ENCODE measurements at regions not wholly inside any gene's neighbourhood (a gene's known extent, or its start where the extent isn't known, plus 50 kb on each side); places are given as distances from the start of the nearest gene placed in this dataset.

DNA sequence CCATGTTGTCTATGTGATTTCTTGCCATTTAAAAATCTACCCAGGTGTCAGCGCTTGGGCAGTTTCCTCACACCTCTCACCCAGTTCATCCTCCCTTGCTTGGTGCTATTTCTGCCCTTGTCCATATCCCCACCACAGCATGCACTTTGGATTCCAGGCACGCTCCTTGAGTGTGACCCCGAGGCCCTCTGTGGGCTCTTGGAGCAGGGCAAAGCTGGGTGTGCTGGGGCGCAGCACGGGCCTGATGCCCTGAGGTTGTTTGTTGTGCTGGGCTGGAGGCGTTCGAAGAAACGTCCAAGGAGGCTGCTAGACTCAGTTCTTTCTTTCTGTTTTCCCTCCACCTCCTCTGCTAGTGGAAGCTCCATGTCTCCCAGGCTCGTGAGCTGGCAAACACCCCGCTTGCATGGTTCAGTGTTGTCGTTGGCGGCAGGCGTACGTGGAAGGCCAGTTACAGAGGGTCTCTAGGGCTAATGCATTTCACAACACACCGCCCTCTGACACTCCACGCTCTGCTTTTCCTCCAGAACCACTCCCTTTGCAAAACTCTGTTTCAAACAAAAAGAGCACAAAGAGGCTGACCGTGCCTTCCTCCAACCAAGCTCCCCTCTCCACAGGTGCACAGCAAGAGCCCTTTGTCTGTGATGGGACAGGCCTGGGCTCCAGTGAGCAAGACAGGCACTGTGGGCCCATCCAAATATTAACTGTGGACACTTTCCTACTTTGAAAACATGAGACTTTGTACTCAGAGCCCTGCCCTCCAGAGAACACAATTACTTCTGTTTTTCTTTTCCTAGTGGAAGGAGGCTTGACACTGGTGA is 117.7 kb upstream of the GJB6 start:
- Histone ChIP-seq H3K27ac (ENCODE audit: low read length) (no peak overlapping the region), H3K4me3 (ENCODE audit: low read depth in 1 of 2, low read length in 2 of 2) (no peak overlapping the region), H2AFZ (ENCODE audit: low read depth, low read length) (no peak overlapping the region), H3K9me3 (ENCODE audit: insufficient read depth, low read length, severe bottlenecking) (no peaks in the 10 kb centered on the region), H3K27me3 (ENCODE audit: insufficient read depth, low read length, poor library complexity) (no peaks in the 10 kb centered on the region), H4K20me1 (ENCODE audit: insufficient read depth, low read length) (no peaks in the 10 kb centered on the region), H3K9ac (ENCODE audit: low read depth, low read length) (no peak overlapping the region), H3K4me2 (ENCODE audit: insufficient read depth, low read length) (no peak overlapping the region), H3K79me2 (ENCODE audit: insufficient read depth, low read length) (no peaks in the 10 kb centered on the region), H3K4me1 (ENCODE audit: insufficient read depth, low read length) (no peaks in the 10 kb centered on the region), H3K36me3 (ENCODE audit: insufficient read depth, low read length) (no peaks in the 10 kb centered on the region)
- TF ChIP-seq, protein P1, sequence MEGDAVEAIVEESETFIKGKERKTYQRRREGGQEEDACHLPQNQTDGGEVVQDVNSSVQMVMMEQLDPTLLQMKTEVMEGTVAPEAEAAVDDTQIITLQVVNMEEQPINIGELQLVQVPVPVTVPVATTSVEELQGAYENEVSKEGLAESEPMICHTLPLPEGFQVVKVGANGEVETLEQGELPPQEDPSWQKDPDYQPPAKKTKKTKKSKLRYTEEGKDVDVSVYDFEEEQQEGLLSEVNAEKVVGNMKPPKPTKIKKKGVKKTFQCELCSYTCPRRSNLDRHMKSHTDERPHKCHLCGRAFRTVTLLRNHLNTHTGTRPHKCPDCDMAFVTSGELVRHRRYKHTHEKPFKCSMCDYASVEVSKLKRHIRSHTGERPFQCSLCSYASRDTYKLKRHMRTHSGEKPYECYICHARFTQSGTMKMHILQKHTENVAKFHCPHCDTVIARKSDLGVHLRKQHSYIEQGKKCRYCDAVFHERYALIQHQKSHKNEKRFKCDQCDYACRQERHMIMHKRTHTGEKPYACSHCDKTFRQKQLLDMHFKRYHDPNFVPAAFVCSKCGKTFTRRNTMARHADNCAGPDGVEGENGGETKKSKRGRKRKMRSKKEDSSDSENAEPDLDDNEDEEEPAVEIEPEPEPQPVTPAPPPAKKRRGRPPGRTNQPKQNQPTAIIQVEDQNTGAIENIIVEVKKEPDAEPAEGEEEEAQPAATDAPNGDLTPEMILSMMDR (IDR thresholded peaks at IDR 0.05; ENCODE audit: borderline replicate concordance, extremely low read depth, low read length, poor library complexity, severe bottlenecking), result no peak
- TF ChIP-seq EZH2 (IDR thresholded peaks at IDR 0.05; ENCODE audit: borderline replicate concordance, low read depth, low read length, severe bottlenecking), result no peak
- no peak for DNase-seq
- no peak for ATAC-seq (ENCODE audit: insufficient read depth, low read depth)

DNA sequence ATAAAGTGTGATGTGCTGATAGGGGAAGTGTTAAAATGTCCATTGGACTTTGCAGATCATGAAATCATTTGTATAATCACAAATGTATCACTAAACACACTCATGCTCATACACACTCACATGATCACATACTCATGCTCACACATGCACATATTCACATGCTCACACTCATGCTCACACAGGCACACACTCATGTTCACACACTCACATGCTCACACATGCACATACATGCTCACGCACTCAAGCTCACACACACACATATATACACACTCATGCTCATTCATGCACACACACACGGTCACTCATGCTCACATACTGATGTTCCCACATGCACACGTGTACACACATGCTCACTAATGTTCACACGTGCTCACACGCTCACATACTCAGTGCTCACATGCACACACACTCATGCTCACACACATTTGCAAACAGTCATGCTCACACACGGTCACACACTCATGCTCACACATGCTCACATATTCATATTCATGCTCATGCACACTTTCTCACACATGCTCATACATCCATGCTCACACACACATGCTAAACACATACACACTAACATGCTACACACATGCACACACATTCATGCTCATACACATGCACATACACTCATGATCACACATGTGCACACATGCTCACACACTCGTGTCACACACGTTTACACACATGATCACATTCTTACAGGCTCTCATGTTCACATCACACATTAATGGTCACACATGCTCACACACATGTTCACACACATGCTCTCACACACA is 116.7 kb upstream of the GJB6 start:
- Histone ChIP-seq H3K27ac (ENCODE audit: low read length) (no peak overlapping the region), H4K20me1 (ENCODE audit: insufficient read depth, low read length) (no peaks in the 10 kb centered on the region), H3K36me3 (ENCODE audit: insufficient read depth, low read length) (no peaks in the 10 kb centered on the region), H3K4me3 (ENCODE audit: low read depth in 1 of 2, low read length in 2 of 2) (no peak overlapping the region), H3K79me2 (ENCODE audit: insufficient read depth, low read length) (no peaks in the 10 kb centered on the region), H3K9ac (ENCODE audit: low read depth, low read length) (no peak overlapping the region), H3K4me2 (ENCODE audit: insufficient read depth, low read length) (no peak overlapping the region), H2AFZ (ENCODE audit: low read depth, low read length) (no peak overlapping the region), H3K9me3 (ENCODE audit: insufficient read depth, low read length, severe bottlenecking) (no peaks in the 10 kb centered on the region), H3K27me3 (ENCODE audit: insufficient read depth, low read length, poor library complexity) (no peaks in the 10 kb centered on the region), H3K4me1 (ENCODE audit: insufficient read depth, low read length) (no peaks in the 10 kb centered on the region)
- DNase-seq (no peak), ATAC-seq (ENCODE audit: insufficient read depth, low read depth) (no peak)
- TF ChIP-seq, protein P1 (IDR thresholded peaks at IDR 0.05; ENCODE audit: borderline replicate concordance, extremely low read depth, low read length, poor library complexity, severe bottlenecking), result no peak
- TF ChIP-seq EZH2 (IDR thresholded peaks at IDR 0.05; ENCODE audit: borderline replicate concordance, low read depth, low read length, severe bottlenecking), result no peak

DNA sequence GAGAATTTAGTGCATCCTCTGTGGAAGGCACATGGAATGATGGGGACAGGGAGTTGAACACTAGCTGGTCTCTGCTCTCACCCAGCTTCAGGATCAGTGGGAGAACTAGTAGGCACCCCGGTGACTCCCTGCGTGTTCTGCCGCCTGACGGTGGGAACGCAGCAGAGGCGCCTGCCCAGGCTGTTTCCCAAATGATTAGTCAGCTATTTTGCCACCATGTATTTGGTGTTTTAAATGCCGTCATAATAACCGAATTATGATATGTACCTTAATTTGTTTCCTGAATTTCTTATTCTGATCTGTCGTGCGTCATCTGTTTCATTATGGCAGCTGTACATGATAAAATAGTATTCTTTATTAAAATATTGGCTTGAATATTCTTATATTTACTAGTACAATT is 115.9 kb upstream of the GJB6 start:
- Histone ChIP-seq H3K36me3 (ENCODE audit: insufficient read depth, low read length) (no peaks in the 10 kb centered on the region), H3K4me2 (ENCODE audit: insufficient read depth, low read length) (no peak overlapping the region), H3K4me1 (ENCODE audit: insufficient read depth, low read length) (no peaks in the 10 kb centered on the region), H3K4me3 (ENCODE audit: low read depth in 1 of 2, low read length in 2 of 2) (no peak overlapping the region), H3K27me3 (ENCODE audit: insufficient read depth, low read length, poor library complexity) (no peaks in the 10 kb centered on the region), H3K27ac (ENCODE audit: low read length) (no peak overlapping the region), H4K20me1 (ENCODE audit: insufficient read depth, low read length) (no peaks in the 10 kb centered on the region), H3K9me3 (ENCODE audit: insufficient read depth, low read length, severe bottlenecking) (no peaks in the 10 kb centered on the region), H3K79me2 (ENCODE audit: insufficient read depth, low read length) (no peaks in the 10 kb centered on the region), H3K9ac (ENCODE audit: low read depth, low read length) (no peak overlapping the region), H2AFZ (ENCODE audit: low read depth, low read length) (no peak overlapping the region)
- no peak for DNase-seq
- no peak for ATAC-seq (ENCODE audit: insufficient read depth, low read depth)
- no peak for TF ChIP-seq EZH2 (IDR thresholded peaks at IDR 0.05; ENCODE audit: borderline replicate concordance, low read depth, low read length, severe bottlenecking)
- TF ChIP-seq, protein P1 (IDR thresholded peaks at IDR 0.05; ENCODE audit: borderline replicate concordance, extremely low read depth, low read length, poor library complexity, severe bottlenecking), result no peak

Data from DND-41 (cell line).